ENCODE measurements at regions not wholly inside any gene's neighbourhood (a gene's known extent, or its start where the extent isn't known, plus 50 kb on each side); places are given as distances from the start of the nearest gene placed in this dataset.

DNA sequence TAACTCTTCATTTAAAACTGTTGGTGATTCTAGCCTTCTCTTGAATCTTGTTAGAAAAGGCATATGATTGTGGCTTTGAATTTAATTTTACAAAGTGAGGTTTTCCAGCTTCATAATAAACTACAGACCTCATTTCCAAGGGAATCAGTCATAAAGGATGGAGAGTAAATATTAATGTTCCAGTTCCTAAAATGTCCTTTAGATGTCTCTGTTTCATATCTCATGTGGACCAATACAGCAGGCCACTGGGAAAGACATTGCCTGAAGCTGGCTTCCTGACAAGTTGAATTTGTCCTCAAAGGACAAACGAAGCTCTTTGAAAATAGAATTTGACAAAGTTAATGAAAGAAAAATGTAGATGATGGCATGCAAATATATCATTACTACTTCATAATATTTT lies 125.4 kb downstream of the ZNF330 start (continued):
- TF ChIP-seq, protein P1, sequence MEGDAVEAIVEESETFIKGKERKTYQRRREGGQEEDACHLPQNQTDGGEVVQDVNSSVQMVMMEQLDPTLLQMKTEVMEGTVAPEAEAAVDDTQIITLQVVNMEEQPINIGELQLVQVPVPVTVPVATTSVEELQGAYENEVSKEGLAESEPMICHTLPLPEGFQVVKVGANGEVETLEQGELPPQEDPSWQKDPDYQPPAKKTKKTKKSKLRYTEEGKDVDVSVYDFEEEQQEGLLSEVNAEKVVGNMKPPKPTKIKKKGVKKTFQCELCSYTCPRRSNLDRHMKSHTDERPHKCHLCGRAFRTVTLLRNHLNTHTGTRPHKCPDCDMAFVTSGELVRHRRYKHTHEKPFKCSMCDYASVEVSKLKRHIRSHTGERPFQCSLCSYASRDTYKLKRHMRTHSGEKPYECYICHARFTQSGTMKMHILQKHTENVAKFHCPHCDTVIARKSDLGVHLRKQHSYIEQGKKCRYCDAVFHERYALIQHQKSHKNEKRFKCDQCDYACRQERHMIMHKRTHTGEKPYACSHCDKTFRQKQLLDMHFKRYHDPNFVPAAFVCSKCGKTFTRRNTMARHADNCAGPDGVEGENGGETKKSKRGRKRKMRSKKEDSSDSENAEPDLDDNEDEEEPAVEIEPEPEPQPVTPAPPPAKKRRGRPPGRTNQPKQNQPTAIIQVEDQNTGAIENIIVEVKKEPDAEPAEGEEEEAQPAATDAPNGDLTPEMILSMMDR (IDR thresholded peaks at IDR 0.05) = peak; percentile 77
- no peak for TF ChIP-seq EZH2phosphoT487 (IDR thresholded peaks at IDR 0.05; ENCODE audit: borderline replicate concordance, low read depth)
- TF ChIP-seq YY1 (IDR thresholded peaks at IDR 0.05; ENCODE audit: low read depth) = no peak
- TF ChIP-seq MXI1 (IDR thresholded peaks at IDR 0.05; ENCODE audit: low read depth, low read length) = no peak
- no peak for TF ChIP-seq CHD2 (IDR thresholded peaks at IDR 0.05; ENCODE audit: low read length, partially characterized antibody)
- TF ChIP-seq RCOR1 (IDR thresholded peaks at IDR 0.05; ENCODE audit: low read length) = no peak
- no peak for TF ChIP-seq JUND (IDR thresholded peaks at IDR 0.05)

DNA sequence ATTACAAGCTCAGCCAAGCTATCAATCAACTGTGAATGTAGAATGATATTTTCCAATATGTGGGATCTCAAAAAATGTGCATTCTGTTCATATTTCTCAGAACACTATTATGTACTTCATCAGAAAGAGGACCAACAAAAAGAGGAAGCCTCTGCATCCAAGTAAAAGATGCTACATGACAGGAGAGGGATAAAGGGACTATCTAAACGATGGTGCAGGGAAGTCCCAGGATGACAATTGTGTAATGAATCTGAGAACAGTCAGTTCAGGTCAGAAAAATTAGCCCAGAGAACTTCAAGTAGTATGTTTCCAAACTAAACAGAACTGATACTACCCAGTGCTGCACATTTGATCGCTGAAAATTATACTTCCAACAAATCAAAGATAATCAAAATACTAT lies 127.0 kb downstream of the ZNF330 start:
- Histone ChIP-seq H3K9me3 (no peaks in the 10 kb centered on the region), H3K4me3 (ENCODE audit: low read depth in 2 of 2, low read length in 1 of 2) (no peak overlapping the region), H3K27ac (ENCODE audit: low read depth in 2 of 2, low read length in 1 of 2) (no peak overlapping the region), H3F3A (replicated peaks; ENCODE audit: insufficient read depth) (peaks cover 4% of the 10 kb centered on the region), H4K20me1 (ENCODE audit: insufficient read depth) (no peaks in the 10 kb centered on the region), H3K4me2 (no peak overlapping the region), H3K4me1 (ENCODE audit: control insufficient read depth in 1 of 2, insufficient read depth in 2 of 2, low read depth in 1 of 2, low read length in 1 of 2) (peaks cover 11 to 22% of the 10 kb centered on the region in 2 experiments; a peak in 3 of 4 replicates), H3K9me2 (no peaks in the 10 kb centered on the region), H3K79me2 (ENCODE audit: insufficient read depth) (no peaks in the 10 kb centered on the region), H2AFZ (ENCODE audit: low read depth) (no peak overlapping the region), H3K36me3 (replicated peaks in 1 of 2; ENCODE audit: control insufficient read depth in 1 of 2, insufficient read depth in 2 of 2, low read length in 1 of 2) (no peaks in the 10 kb centered on the region), H3K9ac (no peak overlapping the region), H3K27me3 (ENCODE audit: insufficient read depth) (no peaks in the 10 kb centered on the region)
- WGBS (ENCODE audit: low lambda C conversion rate) = 71% methylated on average over 2 of the region's 2 CpGs
- ChIA-PET POLR2A (no interaction called here), CTCF (interaction anchor here (0.6 to 2.8 kb wide), 7 partner anchors 11 to 337 kb away, joined by 3 to 23 read pairs (median 7); no protein-coding TSS in a partner anchor)
- DNase-seq = no peak
- no peak for TF ChIP-seq MXI1 (IDR thresholded peaks at IDR 0.05; ENCODE audit: low read depth, low read length)

- Histone ChIP-seq H3K79me2 (ENCODE audit: insufficient read depth) (no peaks in the 10 kb centered on the region), H3K9ac (no peak overlapping the region), H4K20me1 (ENCODE audit: insufficient read depth) (no peaks in the 10 kb centered on the region), H3K27me3 (ENCODE audit: insufficient read depth) (no peaks in the 10 kb centered on the region), H3K9me3 (no peaks in the 10 kb centered on the region), H3K36me3 (replicated peaks in 1 of 2; ENCODE audit: control insufficient read depth in 1 of 2, insufficient read depth in 2 of 2, low read length in 1 of 2) (no peaks in the 10 kb centered on the region), H3K4me2 (no peak overlapping the region), H3K27ac (ENCODE audit: low read depth in 2 of 2, low read length in 1 of 2) (no peak overlapping the region), H3K4me3 (ENCODE audit: low read depth in 2 of 2, low read length in 1 of 2) (no peak overlapping the region), H2AFZ (ENCODE audit: low read depth) (no peak overlapping the region), H3F3A (replicated peaks; ENCODE audit: insufficient read depth) (peaks cover 8% of the 10 kb centered on the region), H3K9me2 (no peaks in the 10 kb centered on the region), H3K4me1 (ENCODE audit: control insufficient read depth in 1 of 2, insufficient read depth in 2 of 2, low read depth in 1 of 2, low read length in 1 of 2) (peaks cover 11 to 27% of the 10 kb centered on the region in 2 experiments; a peak in 3 of 4 replicates)
- POLR2A ChIA-PET = no interaction called here
- TF ChIP-seq NFIC (IDR thresholded peaks at IDR 0.05; ENCODE audit: borderline replicate concordance) (no peak), EZH2phosphoT487 (IDR thresholded peaks at IDR 0.05; ENCODE audit: borderline replicate concordance, low read depth) (no peak), FOXJ3 (CRISPR knock-in tag; IDR thresholded peaks at IDR 0.05) (no peak), POLR2AphosphoS5 (IDR thresholded peaks at IDR 0.05; ENCODE audit: low read depth, low read length) (no peak)
- DNase-seq = no peak
- CTCF ChIA-PET = interaction anchor here (1.3 kb wide), 1 partner anchor 309 kb away, joined by 3 read pairs; no protein-coding TSS in a partner anchor
- 88% methylated on average over 2 of the region's 2 CpGs for WGBS (ENCODE audit: low lambda C conversion rate)
Measured at GRCh38 chr4:141348125-141348524, 127.4 kb downstream of the ZNF330 start.

Data from SK-N-SH (cell line).